ENCODE measurements at regions not wholly inside any gene's neighbourhood (a gene's known extent, or its start where the extent isn't known, plus 50 kb on each side); places are given as distances from the start of the nearest gene placed in this dataset.

DNA sequence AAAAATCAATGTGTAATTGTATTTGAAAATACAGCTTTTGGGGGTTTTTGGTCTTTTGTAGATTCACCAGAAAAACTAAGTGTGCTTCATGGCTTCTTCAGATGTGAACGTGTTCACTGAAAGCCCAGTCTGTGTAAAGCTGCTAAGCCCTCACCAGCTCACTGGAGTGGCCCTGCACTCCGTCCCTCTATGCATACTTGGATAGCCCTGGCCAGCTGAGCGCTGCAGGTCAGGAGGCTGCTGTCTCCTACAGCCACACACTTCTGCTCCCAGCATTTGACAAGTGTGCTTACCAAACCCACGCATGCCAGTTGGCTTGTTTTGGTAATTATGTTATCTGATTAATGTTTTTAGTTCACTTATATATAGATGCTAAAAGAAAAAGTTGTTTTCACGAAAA is 163.5 kb downstream of the TLR5 start:
- no peak for TF ChIP-seq GATA3 (IDR thresholded peaks at IDR 0.05; ENCODE audit: low read depth, low read length)
- no peak for TF ChIP-seq GATA2 (IDR thresholded peaks at IDR 0.05; ENCODE audit: low read depth, low read length)
